Activated B cell treated with CpG ODN at 0.5 μM for 24 hours (primary cell): ENCODE measurements at regions not wholly inside any gene's neighbourhood (a gene's known extent, or its start where the extent isn't known, plus 50 kb on each side); places are given as distances from the start of the nearest gene placed in this dataset.

ENCODE experiments used
- ATAC-seq: fragments of 200-7000 bp; cut with Tn5 transposase; one replicate; pipeline ENCODE4 v1.10.0; 2021; ENCODE audit warnings: low read depth, mild to moderate bottlenecking, moderate library complexity
- CTCF ChIA-PET: fragments of 350-600 bp; sonication (Branson Sonifier 250); formaldehyde crosslinking; loops from one replicate; lab custom pipeline; 2021; ENCODE audit warnings: antibody characterized with exemption; lab: Charles Lee
- POLR2A ChIA-PET: fragments of 350-600 bp; sonication (Branson Sonifier 250); formaldehyde crosslinking; loops from one replicate; lab custom pipeline; 2021; ENCODE audit warnings: antibody characterized with exemption; lab: Charles Lee
- DNase-seq: peaks from one replicate; pipeline ENCODE4 v3.0.0; 2022
- H3K27ac Mint-ChIP-seq: one replicate; pipeline ENCODE4 v1.8.0; 2020; ENCODE audit warnings: mixed read lengths
- H3K27me3 Mint-ChIP-seq: one replicate; pipeline ENCODE4 v1.8.0; 2021; ENCODE audit warnings: mixed read lengths
- H3K36me3 Mint-ChIP-seq: one replicate; pipeline ENCODE4 v1.8.0; 2021; ENCODE audit warnings: low read depth, mixed read lengths
- H3K4me1 Mint-ChIP-seq: one replicate; pipeline ENCODE4 v1.8.0; 2021; ENCODE audit warnings: mixed read lengths
- H3K4me3 Mint-ChIP-seq: one replicate; pipeline ENCODE4 v1.8.0; 2020; ENCODE audit warnings: mild to moderate bottlenecking, mixed read lengths
- H3K9me3 Mint-ChIP-seq: one replicate; pipeline ENCODE4 v1.8.0; 2020; ENCODE audit warnings: mixed read lengths
- intact Hi-C: fragments of 100-400 bp; cut with micrococcal nuclease; formaldehyde crosslinking; loops from one replicate; pipeline ENCODE4 v1.15.1; 2024
- TF ChIP-seq, protein P1 (sequence below): fragments of 200-600 bp; IDR thresholded peaks from one replicate; pipeline ENCODE4 v1.8.0; 2022; ENCODE audit warnings: antibody characterized with exemption, mild to moderate bottlenecking

GRCh38 chr4:123229286-123229685 is 167.3 kb upstream of the SPRY1 start:
- H3K36me3 Mint-ChIP-seq: peaks cover 11% of the 10 kb centered on the region
- ATAC-seq: no peak
- CTCF ChIA-PET: no interaction called here

DNA sequence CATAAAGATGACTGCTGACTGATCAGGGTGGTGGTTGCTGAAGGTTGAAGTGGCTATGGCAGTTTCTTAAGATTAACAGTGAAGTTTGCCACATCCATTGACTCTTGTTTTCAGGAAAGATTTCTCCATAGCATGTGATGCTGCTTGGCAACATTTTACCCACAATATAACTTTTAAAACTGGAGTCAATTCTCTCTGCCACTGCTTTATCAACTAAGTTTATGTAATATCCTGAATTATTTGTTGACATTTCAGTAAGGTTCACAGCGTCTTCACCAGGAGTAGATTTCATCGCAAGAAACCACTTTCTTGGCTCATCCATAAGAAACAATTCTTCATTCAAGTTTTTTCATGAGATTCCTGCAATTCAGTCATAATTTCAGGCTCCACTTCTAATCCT is 166.5 kb upstream of the SPRY1 start:
- intact Hi-C loops: no loop called here
- H3K9me3 Mint-ChIP-seq: no peaks in the 10 kb centered on the region
- DNase-seq (no peak), ATAC-seq (no peak)
- H3K4me1 Mint-ChIP-seq: no peaks in the 10 kb centered on the region
- H3K36me3 Mint-ChIP-seq: peaks cover 7% of the 10 kb centered on the region
- POLR2A ChIA-PET: no interaction called here
- TF ChIP-seq, protein P1, sequence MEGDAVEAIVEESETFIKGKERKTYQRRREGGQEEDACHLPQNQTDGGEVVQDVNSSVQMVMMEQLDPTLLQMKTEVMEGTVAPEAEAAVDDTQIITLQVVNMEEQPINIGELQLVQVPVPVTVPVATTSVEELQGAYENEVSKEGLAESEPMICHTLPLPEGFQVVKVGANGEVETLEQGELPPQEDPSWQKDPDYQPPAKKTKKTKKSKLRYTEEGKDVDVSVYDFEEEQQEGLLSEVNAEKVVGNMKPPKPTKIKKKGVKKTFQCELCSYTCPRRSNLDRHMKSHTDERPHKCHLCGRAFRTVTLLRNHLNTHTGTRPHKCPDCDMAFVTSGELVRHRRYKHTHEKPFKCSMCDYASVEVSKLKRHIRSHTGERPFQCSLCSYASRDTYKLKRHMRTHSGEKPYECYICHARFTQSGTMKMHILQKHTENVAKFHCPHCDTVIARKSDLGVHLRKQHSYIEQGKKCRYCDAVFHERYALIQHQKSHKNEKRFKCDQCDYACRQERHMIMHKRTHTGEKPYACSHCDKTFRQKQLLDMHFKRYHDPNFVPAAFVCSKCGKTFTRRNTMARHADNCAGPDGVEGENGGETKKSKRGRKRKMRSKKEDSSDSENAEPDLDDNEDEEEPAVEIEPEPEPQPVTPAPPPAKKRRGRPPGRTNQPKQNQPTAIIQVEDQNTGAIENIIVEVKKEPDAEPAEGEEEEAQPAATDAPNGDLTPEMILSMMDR: no peak
- no peaks in the 10 kb centered on the region for H3K27me3 Mint-ChIP-seq
- no peak overlapping the region for H3K4me3 Mint-ChIP-seq
- H3K27ac Mint-ChIP-seq: no peak overlapping the region
- CTCF ChIA-PET: no interaction called here

More at GRCh38 chr4:123229286-123229685, 167.3 kb upstream of the SPRY1 start:
- Mint-ChIP-seq H3K4me1 (no peaks in the 10 kb centered on the region), H3K4me3 (no peak overlapping the region), H3K9me3 (peaks cover 2% of the 10 kb centered on the region), H3K27me3 (no peaks in the 10 kb centered on the region), H3K27ac (no peak overlapping the region)
- DNase-seq: no peak
- POLR2A ChIA-PET: no interaction called here
- TF ChIP-seq, protein P1: no peak
- intact Hi-C loops: no loop called here

GRCh38 chr4:123232439-123232838 is 164.2 kb upstream of the SPRY1 start:
- intact Hi-C loops: no loop called here
- POLR2A ChIA-PET: no interaction called here
- DNase-seq (no peak), ATAC-seq (no peak)
- no peaks in the 10 kb centered on the region for H3K4me1 Mint-ChIP-seq
- peaks cover 6% of the 10 kb centered on the region for H3K36me3 Mint-ChIP-seq
- H3K27ac Mint-ChIP-seq: no peak overlapping the region
- TF ChIP-seq, protein P1: no peak
- no peaks in the 10 kb centered on the region for H3K27me3 Mint-ChIP-seq
- CTCF ChIA-PET: no interaction called here
- no peak overlapping the region for H3K4me3 Mint-ChIP-seq
- no peaks in the 10 kb centered on the region for H3K9me3 Mint-ChIP-seq

DNA sequence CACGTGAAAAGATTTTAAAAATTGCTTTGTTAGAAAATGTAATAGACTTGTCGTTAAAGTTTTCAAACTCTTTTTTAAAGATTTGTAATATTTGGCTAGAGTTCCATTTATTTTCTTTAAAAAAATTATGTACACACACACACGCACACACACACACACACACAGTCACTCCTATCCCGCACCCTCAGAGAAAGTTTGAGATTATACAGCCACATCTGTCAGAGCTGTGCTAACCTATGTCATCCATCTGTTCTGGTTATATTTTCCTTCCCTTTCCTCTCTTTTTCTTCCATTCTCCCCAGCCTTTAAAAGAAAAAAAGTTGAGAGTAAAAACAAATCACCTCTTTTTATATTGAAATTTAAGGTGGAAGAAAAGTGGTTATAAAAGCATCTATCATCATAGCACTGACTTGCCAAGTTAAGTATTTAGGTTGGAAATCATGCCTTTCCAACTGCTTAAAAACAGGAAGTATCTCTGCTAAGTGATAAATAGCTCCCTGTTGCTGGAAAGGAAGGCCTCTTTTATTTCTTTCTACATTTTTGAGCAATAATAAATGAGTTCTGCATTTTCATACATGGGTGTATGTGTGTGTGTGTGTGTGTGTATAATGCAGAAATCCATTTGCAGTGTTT is 163.3 kb upstream of the SPRY1 start:
- H3K36me3 Mint-ChIP-seq: peaks cover 6% of the 10 kb centered on the region
- no peak for ATAC-seq
- TF ChIP-seq, protein P1: no peak
- no peaks in the 10 kb centered on the region for H3K4me1 Mint-ChIP-seq
- no peak overlapping the region for H3K27ac Mint-ChIP-seq
- no peak overlapping the region for H3K4me3 Mint-ChIP-seq
- ChIA-PET POLR2A (no interaction called here), CTCF (no interaction called here)
- H3K27me3 Mint-ChIP-seq: no peaks in the 10 kb centered on the region
- no peak for DNase-seq
- intact Hi-C loops: no loop called here
- no peaks in the 10 kb centered on the region for H3K9me3 Mint-ChIP-seq

DNA sequence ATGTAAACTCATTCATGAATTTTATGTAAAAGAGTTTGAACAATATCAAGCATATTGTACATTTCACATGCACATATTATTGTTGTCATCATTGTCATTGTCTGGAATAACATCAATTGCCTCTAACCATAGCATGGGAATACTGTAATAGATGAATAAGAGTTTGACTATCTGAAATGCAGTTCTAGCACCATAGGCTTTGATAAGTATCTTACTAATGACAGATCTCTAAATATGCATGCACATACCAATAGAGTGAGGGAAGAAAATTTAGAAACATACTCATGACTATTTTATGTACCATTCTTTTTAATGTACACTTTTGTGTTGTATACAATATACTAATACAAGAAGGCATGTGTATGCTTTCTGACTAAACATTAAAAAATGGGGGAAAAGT is 161.6 kb upstream of the SPRY1 start:
- CTCF ChIA-PET: no interaction called here
- POLR2A ChIA-PET: no interaction called here
- intact Hi-C loops: no loop called here
- H3K36me3 Mint-ChIP-seq: peaks cover 6% of the 10 kb centered on the region
- no peak overlapping the region for H3K27ac Mint-ChIP-seq
- H3K4me3 Mint-ChIP-seq: no peak overlapping the region
- H3K27me3 Mint-ChIP-seq: no peaks in the 10 kb centered on the region
- H3K9me3 Mint-ChIP-seq: no peaks in the 10 kb centered on the region
- no peak for DNase-seq
- H3K4me1 Mint-ChIP-seq: no peaks in the 10 kb centered on the region
- ATAC-seq: no peak
- TF ChIP-seq, protein P1: no peak
